Germinal center (tissue), 1 donor: ENCODE measurements at regions not wholly inside any gene's neighbourhood (a gene's known extent, or its start where the extent isn't known, plus 50 kb on each side); places are given as distances from the start of the nearest gene placed in this dataset.
"Not testable (repeated sequence)": the region's sequence is repeated elsewhere in the genome, so short reads cannot be mapped to it uniquely, and the experiment has no call there.

Experiments
- DNase-seq: peaks from one replicate; pipeline ENCODE4 v3.0.0; 2012; ENCODE audit warnings: mixed read lengths, low spot score

- DNase-seq, result no peak
These were observed 50.3 kb upstream of the CABCOCO1 start for GRCh38 chr10:61612450-61612849.

DNA sequence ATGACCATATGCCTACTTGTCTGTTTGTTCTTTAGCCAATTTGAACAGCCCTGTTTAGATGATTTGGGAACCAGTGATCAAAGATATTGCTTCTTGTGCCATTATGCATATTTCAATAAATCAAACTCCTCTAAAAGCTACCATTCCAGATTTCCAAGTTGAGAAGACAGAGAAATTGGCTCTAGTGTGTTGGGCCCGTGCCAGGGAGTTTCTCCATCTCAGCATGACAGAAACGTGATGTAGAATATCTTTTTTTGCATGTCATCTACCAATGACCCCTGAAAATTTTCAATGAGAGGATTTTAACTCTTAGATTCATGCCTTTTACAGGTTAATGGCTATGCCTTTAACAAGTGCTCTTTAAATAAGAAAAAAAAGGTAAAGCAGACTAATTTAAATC lies 50.7 kb upstream of the CABCOCO1 start:
- no peak for DNase-seq

DNA sequence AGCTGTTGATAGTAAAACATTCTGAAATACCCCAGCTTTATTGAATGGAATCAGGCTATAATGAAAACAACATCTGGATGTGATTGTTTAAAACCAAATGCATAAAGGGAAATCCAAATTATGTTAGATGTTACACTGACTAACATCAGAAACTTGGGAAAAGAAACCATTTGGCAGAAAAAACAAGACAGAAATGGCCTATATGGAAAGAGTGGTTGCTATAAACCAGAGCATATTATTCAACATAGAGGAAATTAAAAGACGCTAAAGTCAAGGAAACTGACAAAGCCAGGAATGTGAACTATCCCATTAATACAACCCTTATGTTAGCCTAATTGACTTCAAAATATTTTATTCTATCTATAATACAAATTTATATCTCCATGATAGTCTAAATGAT lies 53.0 kb upstream of the CABCOCO1 start:
- no peak for DNase-seq

GRCh38 chr10:61608255-61609033 lies 54.3 kb upstream of the CABCOCO1 start:
- no peak for DNase-seq

GRCh38 chr10:61606959-61607907 lies 55.5 kb upstream of the CABCOCO1 start:
- no peak for DNase-seq

- DNase-seq, result no peak
These were observed 57.5 kb upstream of the CABCOCO1 start for GRCh38 chr10:61605221-61605620.

- no peak for DNase-seq
These were observed 62.3 kb upstream of the CABCOCO1 start for GRCh38 chr10:61600399-61600798.

GRCh38 chr10:61594430-61594829 lies 68.3 kb upstream of the CABCOCO1 start:
- no peak for DNase-seq

GRCh38 chr10:61592581-61592980 lies 70.1 kb upstream of the CABCOCO1 start:
- peak; percentile 3 for DNase-seq

DNA sequence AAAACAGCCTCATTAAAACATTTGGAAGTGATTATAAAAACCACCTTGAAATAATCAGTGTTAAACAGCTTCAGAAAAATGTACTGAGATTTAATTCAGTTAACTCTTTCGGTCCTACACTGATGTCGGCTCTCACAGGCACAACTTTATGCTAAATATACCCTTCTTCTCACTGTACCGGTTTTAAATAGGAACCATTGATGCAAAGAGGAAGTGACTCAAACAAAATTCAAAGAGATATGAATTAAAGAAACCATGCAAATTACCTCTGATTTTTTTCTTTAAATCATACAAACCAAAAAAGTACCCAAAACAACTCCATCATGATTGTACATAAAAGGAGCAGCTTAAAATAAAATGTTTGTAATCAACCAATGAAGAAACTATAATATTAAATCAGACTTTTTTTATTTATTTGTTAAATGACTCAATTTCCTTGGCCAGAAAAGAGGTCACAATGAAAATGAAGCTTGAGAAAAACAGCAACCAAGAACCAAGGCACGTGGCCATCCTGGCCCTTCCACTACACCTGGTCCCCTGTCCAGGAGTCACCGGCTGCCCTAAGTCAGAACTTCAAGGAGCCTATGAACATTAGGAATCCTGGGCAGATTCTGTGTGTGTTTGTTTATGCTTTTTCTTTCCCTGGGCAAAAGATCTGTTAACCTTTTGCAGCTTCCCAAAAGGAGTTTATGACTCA lies 73.0 kb upstream of the CABCOCO1 start:
- no peak for DNase-seq

- DNase-seq, result no peak
These were observed 73.9 kb upstream of the CABCOCO1 start for GRCh38 chr10:61588770-61589211.

- no peak for DNase-seq
These were observed 75.9 kb upstream of the CABCOCO1 start for GRCh38 chr10:61586829-61587228.

- no peak for DNase-seq
These were observed 82.1 kb upstream of the CABCOCO1 start for GRCh38 chr10:61580608-61581007.

DNA sequence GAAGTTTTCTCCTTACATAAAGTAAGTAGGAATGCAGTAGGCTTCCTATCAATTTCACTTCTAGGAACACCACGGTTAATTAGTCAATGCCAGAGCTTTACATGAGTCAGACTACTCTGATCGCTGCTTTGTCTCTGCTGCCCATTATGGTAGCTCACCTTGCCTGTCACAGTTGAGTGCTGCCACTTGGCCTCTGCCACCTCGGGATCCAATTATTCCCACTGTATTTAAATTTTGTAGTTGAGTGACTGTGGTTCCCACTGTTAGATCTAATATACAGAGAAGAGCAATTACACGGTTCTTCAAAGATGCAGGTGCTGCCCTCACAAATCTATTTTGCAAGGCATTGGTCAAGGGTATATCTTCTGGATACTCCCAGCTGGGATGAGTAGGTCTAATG lies 92.5 kb upstream of the CABCOCO1 start:
- DNase-seq, result not testable (repeated sequence)

- DNase-seq, result no peak
These were observed 95.0 kb upstream of the CABCOCO1 start for GRCh38 chr10:61567729-61568128.

DNA sequence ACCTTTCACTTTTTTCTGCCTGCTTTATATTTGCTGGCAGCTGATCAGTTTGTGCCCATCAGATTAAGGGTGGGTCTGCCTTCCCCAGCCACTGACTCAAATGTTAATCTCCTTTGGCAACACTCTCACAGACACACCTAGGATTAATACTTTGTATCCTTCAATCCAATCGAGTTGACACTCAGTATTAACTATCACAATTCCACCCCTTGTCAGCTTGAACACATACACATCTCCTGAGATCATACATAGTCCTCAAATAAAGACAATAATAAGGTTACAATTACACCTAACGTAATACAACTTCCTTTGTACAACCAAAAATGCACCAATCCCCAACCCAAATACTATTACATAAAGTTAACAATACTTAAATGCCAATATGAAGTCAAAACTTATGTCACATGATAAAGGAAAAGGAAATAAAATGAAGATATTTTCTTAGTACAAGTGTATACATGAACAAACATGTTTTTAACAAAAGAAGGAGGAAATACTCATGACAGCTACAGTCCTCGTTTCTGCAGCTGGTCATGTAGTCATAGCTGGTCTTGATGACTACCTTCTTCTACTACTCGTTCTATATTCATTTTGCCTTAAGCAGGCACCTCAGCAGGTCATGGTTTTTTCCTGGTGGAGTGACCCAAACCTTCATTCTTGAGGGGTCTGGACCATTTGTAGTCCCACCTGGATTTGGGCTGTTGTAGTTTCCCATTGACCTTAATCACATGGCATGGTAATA lies 96.7 kb upstream of the CABCOCO1 start:
- DNase-seq, result no peak

- no peak for DNase-seq
These were observed 98.3 kb upstream of the CABCOCO1 start for GRCh38 chr10:61564444-61564843.

DNA sequence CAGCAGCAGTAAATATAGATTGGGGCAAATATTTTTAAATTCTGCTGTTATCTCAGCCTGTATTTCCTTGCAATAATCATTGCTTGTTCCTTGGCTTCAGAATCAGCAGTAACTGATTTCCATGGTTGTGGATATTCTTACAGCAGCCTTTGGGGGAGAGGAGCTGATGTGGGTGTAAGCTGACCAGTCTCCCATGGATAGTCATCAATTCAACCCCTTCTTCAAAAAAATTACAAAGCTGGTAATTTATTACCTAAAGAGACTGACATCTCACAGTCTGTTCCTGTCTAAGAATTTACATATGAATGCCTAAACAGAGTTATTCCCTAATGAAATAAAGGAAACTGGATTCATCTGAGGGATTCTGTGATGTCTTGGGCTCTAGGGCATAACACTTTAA lies 103.1 kb upstream of the CABCOCO1 start:
- DNase-seq, result no peak

GRCh38 chr10:61558188-61558587 lies 104.5 kb upstream of the CABCOCO1 start:
- DNase-seq, result no peak

DNA sequence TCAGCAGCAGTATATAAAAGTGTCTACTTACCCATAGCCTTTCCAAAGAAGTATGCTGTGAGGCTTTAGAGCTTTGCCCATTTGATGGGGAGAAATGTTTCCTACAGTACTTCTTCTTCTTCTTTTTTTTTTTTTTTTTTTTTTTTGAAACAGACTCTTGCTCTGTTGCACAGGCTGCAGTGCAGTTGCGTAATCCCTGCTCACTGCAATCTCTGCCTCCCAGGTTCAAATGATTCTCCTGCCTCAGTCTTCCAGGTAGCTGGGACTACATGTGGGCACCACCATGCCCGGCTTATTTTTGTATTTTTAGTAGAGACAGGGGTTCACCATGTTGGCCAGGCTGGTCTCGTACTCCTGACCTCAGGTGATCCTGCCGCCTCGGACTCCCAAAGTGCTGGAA lies 101.7 kb upstream of the TMEM26 start:
- DNase-seq, result no peak

GRCh38 chr10:61549861-61550260 lies 96.7 kb upstream of the TMEM26 start:
- no peak for DNase-seq

DNA sequence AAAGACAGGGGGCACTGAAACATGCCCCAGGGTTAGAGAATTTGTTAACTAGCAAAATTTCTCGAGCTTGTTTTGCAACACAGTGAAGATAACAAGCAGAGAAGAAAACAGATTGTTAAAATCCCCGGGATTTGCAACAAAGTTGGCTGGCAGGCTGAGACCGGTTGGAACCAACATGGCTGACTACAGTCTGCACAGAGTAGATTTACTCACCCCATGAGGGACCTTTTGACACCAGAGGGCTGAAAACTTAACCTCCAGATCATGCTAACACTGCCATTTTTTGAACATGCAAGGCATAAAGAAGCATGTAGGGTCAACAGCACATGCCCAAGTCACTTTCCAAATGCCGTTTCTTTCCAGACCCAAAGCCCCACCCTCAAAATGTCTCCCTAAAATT lies 95.2 kb upstream of the TMEM26 start:
- no peak for DNase-seq
